Fibroblast of mammary gland (primary cell): ENCODE measurements at regions not wholly inside any gene's neighbourhood (a gene's known extent, or its start where the extent isn't known, plus 50 kb on each side); places are given as distances from the start of the nearest gene placed in this dataset.
"Not testable (repeated sequence)": the region's sequence is repeated elsewhere in the genome, so short reads cannot be mapped to it uniquely, and the experiment has no call there.

Experiments
- DNase-seq: peaks from one replicate; pipeline ENCODE4 v3.0.0-alpha.2; 2010; ENCODE audit warnings: low read depth
- H3K4me3 ChIP-seq: 2 replicates; pipeline ENCODE4 v1.5.1; 2011; ENCODE audit warnings: low read depth, mild to moderate bottlenecking, low read length, moderate library complexity; ENCODE audit not compliant: control insufficient read depth
- CTCF ChIP-seq: conservative IDR thresholded peaks from 2 replicates; pipeline ENCODE4 v1.5.1; 2011; ENCODE audit warnings: low read depth, low read length, inconsistent platforms; ENCODE audit not compliant: control insufficient read depth, insufficient read depth

DNA sequence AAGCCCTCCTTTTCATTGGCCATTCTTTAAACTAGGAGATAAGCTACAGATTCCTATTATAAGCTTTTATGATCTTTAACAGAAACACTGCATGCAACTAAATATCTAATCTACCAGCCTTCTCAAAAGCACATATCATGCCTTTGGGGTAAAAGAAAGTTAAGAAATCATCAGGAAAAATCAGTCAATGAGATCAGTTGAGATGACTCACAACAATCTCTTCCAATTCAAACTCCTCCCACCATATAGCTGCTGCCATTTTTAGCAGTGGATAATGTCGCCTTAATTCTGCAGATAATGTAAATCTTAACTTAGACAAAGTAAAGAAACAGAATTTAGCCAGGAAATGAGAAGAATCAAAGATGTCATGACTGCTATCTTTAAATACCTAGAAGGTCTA lies 135.2 kb upstream of the BCL6 start:
- DNase-seq = peak; percentile 31
- TF ChIP-seq CTCF = no peak
- H3K4me3 ChIP-seq = no peak overlapping the region

- no peak overlapping the region for H3K4me3 ChIP-seq
- no peak for DNase-seq
- no peak for TF ChIP-seq CTCF
Measured at GRCh38 chr3:187880851-187881250, 135.6 kb upstream of the BCL6 start.

DNA sequence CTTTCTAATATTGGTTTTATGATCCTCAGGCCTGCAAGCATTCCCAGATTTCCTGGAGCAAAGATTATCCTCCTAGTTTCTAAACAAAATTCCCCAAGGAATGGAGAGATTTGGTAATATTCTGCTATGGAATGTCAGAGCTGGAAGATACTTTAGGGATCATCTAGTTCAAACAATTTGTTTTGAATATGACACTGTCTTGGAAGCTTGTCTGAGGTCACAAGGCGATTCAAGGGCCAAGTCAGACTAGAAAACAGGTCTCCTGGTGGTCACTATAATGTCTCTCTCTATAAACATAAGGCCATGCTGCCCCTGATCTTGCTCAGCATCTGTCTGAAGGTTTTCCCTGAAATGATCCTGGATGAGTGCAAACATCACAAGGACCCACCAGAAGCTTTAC lies 143.4 kb upstream of the BCL6 start:
- no peak for TF ChIP-seq CTCF
- no peak overlapping the region for H3K4me3 ChIP-seq
- DNase-seq = peak; percentile 30

DNA sequence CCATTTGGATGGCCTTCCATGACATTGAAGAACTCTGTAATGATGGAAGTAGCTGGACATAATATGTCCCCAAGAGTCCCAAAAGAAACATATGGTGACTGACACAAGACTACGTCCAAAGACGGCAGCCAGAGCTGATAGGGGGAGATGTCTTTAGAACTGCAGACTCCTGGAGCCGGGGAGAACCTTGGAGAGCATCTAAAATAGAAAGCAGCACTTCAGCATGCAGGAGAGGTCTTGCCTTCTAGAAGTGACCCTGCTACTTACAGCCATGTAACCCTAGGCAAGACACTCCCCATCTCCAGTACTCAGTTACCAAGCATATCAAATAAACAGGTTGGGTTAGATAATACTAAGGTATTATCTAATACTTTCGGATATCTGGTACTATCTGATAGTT lies 143.8 kb upstream of the BCL6 start:
- TF ChIP-seq CTCF = no peak
- no peak for DNase-seq
- no peak overlapping the region for H3K4me3 ChIP-seq

DNA sequence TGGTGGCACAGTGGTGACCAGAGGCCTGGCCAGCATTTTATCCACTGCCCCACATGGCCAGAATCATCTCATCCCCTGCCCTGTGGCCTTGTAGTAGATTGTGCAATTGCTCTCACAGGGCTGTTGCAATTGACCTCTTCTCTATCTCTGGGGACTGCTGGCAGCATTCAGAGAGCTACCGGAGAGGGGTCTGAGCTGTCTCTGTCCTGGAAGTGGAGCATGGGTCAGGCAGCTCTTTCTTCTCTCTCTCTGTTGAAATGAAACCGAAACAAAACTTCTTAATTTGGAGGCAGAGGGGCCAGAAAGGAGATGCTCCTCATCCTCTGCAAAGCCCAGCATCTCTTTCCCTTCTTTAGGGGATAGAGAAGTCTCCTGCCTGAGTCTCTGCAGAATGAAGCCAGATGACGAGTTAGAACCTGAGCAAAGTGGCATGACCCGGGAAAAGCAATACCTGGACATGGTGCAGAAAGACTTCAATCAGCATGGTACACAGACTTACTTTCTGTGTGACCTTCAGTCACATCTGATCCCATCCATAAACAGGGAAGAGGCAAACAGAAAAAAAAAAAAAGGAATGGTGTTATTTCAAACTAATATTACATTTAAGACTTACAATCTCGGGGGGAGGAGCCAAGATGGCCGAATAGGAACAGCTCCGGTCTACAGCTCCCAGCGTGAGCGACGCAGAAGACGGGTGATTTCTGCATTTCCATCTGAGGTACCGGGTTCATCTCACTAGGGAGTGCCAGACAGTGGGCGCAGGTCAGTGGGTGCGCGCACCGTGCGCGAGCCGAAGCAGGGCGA lies 144.5 kb upstream of the BCL6 start:
- H3K4me3 ChIP-seq = no peak overlapping the region
- peak; percentile 67 for DNase-seq
- no peak for TF ChIP-seq CTCF

DNA sequence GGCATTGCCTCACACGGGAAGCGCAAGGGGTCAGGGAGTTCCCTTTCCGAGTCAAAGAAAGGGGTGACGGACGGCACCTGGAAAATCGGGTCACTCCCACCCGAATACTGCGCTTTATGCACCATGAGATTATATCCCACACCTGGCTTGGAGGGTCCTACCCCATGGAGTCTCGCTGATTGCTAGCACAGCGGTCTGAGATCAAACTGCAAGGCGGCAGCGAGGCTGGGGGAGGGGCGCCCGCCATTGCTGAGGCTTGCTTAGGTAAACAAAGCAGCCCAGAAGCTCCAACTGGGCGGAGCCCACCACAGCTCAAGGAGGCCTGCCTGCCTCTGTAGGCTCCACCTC lies 145.1 kb upstream of the BCL6 start:
- not testable (repeated sequence) for H3K4me3 ChIP-seq, DNase-seq

GRCh38 chr3:187896646-187897045 lies 151.4 kb upstream of the BCL6 start:
- DNase-seq = no peak
- no peak overlapping the region for H3K4me3 ChIP-seq
- TF ChIP-seq CTCF = no peak
